ENCODE measurements at regions not wholly inside any gene's neighbourhood (a gene's known extent, or its start where the extent isn't known, plus 50 kb on each side); places are given as distances from the start of the nearest gene placed in this dataset.

- ChIA-PET SMC1A (ENCODE audit: uncharacterized antibody, unreplicated experiment) (no interaction called here), CTCF (no interaction called here), RAD21 (ENCODE audit: unreplicated experiment) (no interaction called here), POLR2A (no interaction called here)
- H3K36me3 ChIP-seq (ENCODE audit: control insufficient read depth in 2 of 2, insufficient read depth in 2 of 2, low read length in 1 of 2) = no peaks in the 10 kb centered on the region
- no peak overlapping the region for H3K4me2 ChIP-seq (ENCODE audit: control insufficient read depth, insufficient read depth)
- H3K9ac ChIP-seq (ENCODE audit: control insufficient read depth, insufficient read depth, low read length) = no peak overlapping the region
- H3K4me1 ChIP-seq (ENCODE audit: control insufficient read depth, insufficient read depth, low read length) = no peaks in the 10 kb centered on the region; the same call in 1 of the 2 replicates
- DNase-seq (ENCODE audit: low read depth, low spot score) (no peak), ATAC-seq (no peak), FAIRE-seq (no peak)
- no peak overlapping the region for H3K4me3 ChIP-seq
- no TSS peak for BruUV-seq (replicated peaks)
- intact Hi-C loops (cut with micrococcal nuclease; ENCODE audit: unreplicated experiment) = no loop called here
- H3K9me3 ChIP-seq (replicated peaks; ENCODE audit: control insufficient read depth, insufficient read depth, low read length) = no peaks in the 10 kb centered on the region
- 98% methylated on average over 6 of the region's 6 CpGs for WGBS (ENCODE audit: insufficient coverage, insufficient replicate concordance, low lambda C conversion rate, missing lambda C conversion rate)
- H3K79me2 ChIP-seq (ENCODE audit: control insufficient read depth, insufficient read depth, low read length) = no peaks in the 10 kb centered on the region
- H4K20me1 ChIP-seq (ENCODE audit: control insufficient read depth, insufficient read depth) = no peaks in the 10 kb centered on the region
- H3K27me3 ChIP-seq (replicated peaks in 1 of 2; ENCODE audit: control insufficient read depth in 2 of 2, insufficient read depth in 2 of 2, low read length in 1 of 2) = no peaks in the 10 kb centered on the region
- no peak overlapping the region for H3K27ac ChIP-seq (ENCODE audit: control insufficient read depth, insufficient read depth)
- in situ Hi-C loops (cut with MboI) = loop anchor here (5.0 kb wide), 1 partner anchor 34 kb away; no protein-coding TSS in a partner anchor
- H2AFZ ChIP-seq (ENCODE audit: control insufficient read depth, low read depth, low read length) = no peak overlapping the region
- TF ChIP-seq CREM (IDR thresholded peaks at IDR 0.05; ENCODE audit: low read depth) (no peak), ZBTB4 (CRISPR knock-in tag; IDR thresholded peaks at IDR 0.05) (no peak), TCF12 (IDR thresholded peaks at IDR 0.05; ENCODE audit: low read depth, low read length) (no peak), SREBF1 (IDR thresholded peaks at IDR 0.05; ENCODE audit: low read length) (no peak), CHD4 (IDR thresholded peaks at IDR 0.05) (no peak), FOS (IDR thresholded peaks at IDR 0.05; ENCODE audit: borderline replicate concordance, extremely low read depth, insufficient read length) (no peak), CEBPB (IDR thresholded peaks at IDR 0.05; ENCODE audit: borderline replicate concordance in 1 of 2, low read depth in 2 of 2, low read length in 2 of 2) (no peak), HCFC1 (IDR thresholded peaks at IDR 0.05; ENCODE audit: low read length) (no peak), TARDBP (IDR thresholded peaks at IDR 0.05; ENCODE audit: borderline replicate concordance) (no peak), REST (IDR thresholded peaks at IDR 0.05; ENCODE audit: low read depth, low read length) (no peak), KDM1A (IDR thresholded peaks at IDR 0.05; ENCODE audit: borderline replicate concordance) (no peak), SUPT20H (IDR thresholded peaks at IDR 0.05; ENCODE audit: borderline replicate concordance, control insufficient read depth, low read depth, low read length) (no peak), CHD1 (IDR thresholded peaks at IDR 0.05; ENCODE audit: low read depth, low read length) (no peak), CTCF (IDR thresholded peaks at IDR 0.05 in 2 of 3, conservative IDR thresholded peaks at IDR 0.05 in 1 of 3; ENCODE audit: control insufficient read depth in 2 of 3, extremely low read depth in 1 of 3, insufficient read depth in 1 of 3, low read depth in 3 of 3, low read length in 3 of 3) (no peak), ZNF24 (IDR thresholded peaks at IDR 0.05) (no peak), NFYB (IDR thresholded peaks at IDR 0.05; ENCODE audit: insufficient read depth, low read depth, low read length) (no peak)
Observed at GRCh38 chr12:89920866-89921265, 212.2 kb upstream of the ATP2B1 start.

Data from GM12878 (cell line).